Suppressor macrophage (primary cell): ENCODE measurements at regions not wholly inside any gene's neighbourhood (a gene's known extent, or its start where the extent isn't known, plus 50 kb on each side); places are given as distances from the start of the nearest gene placed in this dataset.
"Not testable (repeated sequence)": the region's sequence is repeated elsewhere in the genome, so short reads cannot be mapped to it uniquely, and the experiment has no call there.

ENCODE experiments used
- DNase-seq, 4 experiments: peaks; one replicate each; pipeline ENCODE4 v3.0.0-alpha.2; 2020 to 2022

GRCh38 chr10:60566096-60566495 is 176.4 kb upstream of the ANK3 start:
- no peak for DNase-seq

DNA sequence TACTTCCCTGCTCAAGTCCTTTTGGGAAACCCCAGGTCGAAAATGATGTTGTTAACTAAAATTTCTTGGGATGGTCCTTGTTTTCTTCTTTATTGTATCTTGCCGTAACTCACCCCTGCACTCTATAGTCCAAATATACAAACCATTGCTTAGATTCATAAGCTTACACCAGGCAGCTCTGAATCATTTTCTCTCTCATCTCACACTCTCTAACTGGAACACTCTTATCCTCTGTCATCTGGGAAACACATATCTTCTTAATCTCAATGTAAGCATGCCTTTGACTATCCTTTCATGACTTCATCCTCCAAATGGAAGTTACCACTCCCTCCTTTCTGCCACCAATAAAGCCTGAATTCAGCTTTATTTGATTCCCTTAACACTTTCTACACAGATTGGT is 175.8 kb upstream of the ANK3 start:
- no peak for DNase-seq

GRCh38 chr10:60564475-60564874 is 174.8 kb upstream of the ANK3 start:
- no peak for DNase-seq

DNA sequence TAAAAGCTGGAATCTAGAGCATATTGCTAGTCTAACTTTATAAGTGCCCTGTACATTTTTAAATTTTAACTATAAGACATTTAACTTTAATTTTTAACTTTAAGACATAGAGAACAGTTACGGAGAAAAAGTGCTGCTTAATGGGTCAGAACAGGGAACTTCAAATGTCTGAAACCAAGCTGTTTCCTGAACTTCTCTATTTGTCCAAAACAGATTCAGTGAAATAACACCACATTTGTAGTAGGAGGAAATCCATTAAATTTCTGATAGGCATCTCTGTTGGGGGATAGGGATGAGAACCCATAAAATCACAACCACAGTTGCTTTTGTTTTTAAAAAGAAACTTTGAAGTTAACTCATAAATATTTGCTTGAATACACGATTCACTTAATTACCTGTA is 170.8 kb upstream of the ANK3 start:
- peak in 3 of 4 experiments; percentile 14 to 49 (median 42) for DNase-seq

GRCh38 chr10:60555700-60556099 is 166.0 kb upstream of the ANK3 start:
- DNase-seq: no peak

DNA sequence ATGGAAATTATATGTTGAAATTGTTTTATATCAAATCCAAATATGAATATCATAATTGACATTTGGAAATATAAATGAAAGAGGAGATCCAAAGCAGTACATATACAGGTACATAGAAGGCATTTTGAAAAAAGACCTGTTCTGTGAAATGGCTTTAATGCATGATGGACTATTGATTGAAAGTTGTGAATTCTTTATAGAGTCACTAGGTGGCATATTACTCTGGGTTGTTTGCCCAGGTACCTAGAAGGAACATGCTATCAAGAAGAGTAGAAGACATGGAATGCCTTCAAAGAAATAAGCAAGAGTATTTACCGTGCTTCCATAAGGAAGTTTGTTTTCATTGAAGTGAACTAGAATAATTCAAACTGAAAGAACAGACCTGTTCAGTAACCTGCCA is 160.0 kb upstream of the ANK3 start:
- peak in 2 of 4 experiments; percentile 8 to 22 for DNase-seq

GRCh38 chr10:60542657-60543056 is 153.0 kb upstream of the ANK3 start:
- no peak for DNase-seq

GRCh38 chr10:60541451-60541850 is 151.8 kb upstream of the ANK3 start:
- DNase-seq: no peak

DNA sequence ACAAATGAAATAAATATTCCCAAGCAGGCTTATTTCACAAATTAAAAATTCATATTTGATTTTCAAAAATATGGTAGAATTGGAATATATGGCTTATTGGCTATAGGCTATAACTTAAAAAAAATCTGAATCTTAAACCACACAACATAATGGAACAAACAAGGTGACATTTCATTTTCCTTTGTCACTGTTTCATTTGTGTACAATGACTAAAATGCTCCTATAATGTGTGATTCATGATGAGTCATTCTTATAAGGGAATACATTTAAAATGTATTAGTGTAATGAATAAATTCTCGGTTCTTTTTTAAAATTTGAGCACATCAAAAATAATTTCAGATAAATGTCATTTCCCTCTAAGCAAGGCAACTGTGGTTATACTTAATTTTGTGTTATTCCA is 148.0 kb upstream of the ANK3 start:
- DNase-seq: no peak

- peak in 2 of 4 experiments; percentile 10 to 22 for DNase-seq
These were observed 146.9 kb upstream of the ANK3 start for GRCh38 chr10:60536529-60537114.

DNA sequence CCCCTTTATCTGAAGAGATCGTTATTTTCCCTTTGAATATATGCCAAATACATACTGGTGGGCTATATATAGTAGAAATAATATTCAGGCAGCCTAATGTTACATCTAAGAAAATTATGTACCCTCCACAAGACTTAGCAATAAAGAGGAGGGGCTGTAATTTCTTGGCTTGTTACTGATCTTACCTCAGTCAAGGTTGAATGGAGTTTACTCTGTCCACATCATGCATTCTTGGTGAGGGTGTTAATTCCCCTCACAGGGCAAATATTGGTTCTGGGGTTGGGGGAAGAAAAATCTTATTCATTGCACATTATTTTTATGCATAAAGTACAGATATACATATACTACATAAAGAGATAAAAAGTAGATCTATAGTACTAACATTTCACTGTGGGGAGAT is 145.8 kb upstream of the ANK3 start:
- DNase-seq: no peak

- no peak for DNase-seq
These were observed 145.2 kb upstream of the ANK3 start for GRCh38 chr10:60534761-60535389.

DNA sequence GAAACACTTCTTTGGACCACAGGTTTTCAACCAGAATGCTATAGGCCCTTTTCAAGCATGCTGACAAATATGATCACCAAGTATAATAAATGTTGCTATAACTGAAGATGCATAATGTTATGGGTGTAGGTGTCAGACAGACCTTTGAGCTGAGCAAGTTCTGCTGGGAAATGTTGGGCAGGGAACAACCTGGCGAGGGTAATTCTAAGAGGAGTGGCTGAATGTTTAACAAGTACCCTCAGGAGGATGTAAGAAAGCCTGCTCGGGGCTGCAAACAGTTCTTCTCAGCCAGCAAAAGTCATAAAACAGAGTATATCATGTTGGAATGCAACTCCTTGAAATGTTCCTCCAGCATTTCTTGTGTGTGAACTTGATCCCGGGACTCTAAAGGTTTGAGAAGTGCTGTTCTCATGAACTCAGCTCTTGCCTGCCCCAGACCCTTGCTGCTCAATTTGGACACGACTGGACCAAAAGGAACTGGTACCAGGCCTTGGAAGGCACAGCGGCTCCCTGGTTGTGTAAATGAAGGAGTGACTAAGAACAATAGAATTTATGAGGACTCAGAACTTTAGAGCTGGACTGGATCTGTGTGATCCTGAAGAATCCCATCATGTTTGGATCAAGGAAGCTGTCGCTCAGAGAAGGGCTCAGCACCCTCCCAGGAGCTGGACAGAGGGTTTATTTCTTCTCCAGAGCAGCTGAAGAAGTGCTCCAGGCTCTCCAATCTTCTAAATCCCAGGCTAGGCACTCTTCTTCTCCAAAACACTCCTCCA is 143.2 kb upstream of the ANK3 start:
- DNase-seq: no peak

GRCh38 chr10:60531006-60531405 is 141.3 kb upstream of the ANK3 start:
- DNase-seq: no peak

- DNase-seq: no peak
These were observed 138.0 kb upstream of the ANK3 start for GRCh38 chr10:60527676-60528075.

DNA sequence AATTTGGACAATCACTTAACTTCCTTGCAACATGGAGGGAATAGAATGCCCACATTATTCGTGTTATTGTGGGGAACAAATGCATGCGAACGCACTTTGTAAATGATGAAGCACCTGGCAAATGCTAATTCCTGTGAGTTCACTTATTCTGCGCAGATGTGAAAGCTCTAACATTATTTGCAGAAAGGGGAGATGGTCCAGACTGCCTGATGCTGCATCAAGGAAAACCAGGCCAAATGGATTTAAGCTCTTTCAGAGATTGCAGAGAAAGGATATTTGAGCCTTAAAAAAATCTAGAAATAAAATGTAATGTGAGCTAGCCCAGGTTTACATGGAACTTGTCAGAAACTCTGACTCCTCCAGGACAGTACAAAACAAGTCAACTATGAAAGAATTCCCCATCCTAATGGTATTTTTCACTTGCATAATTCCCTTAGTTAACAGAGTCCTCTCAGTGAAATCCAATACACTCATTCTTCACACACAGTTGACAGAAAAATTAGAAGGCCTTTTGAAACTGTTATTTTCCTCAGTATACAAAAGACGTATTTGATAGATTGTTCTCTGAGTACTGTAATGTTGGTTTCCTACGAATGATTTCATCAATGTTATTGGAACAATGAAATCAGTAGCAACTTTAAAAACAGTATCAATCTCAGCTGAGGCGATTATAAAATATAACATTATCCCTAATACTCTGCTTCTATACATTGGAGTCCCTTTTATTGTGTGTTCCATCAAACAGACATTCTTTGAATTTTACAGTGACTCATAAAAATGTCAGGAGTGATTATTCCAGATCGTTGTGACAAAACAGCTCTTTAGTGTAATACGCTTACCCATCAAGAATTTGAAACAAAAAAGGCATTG is 136.3 kb upstream of the ANK3 start:
- no peak for DNase-seq

GRCh38 chr10:60524541-60524940 is 134.9 kb upstream of the ANK3 start:
- peak in 2 of 4 experiments; percentile 6 to 14 for DNase-seq

GRCh38 chr10:60523371-60523770 is 133.7 kb upstream of the ANK3 start:
- DNase-seq: not testable (repeated sequence)

- no peak for DNase-seq
These were observed 132.9 kb upstream of the ANK3 start for GRCh38 chr10:60522617-60523016.

- no peak for DNase-seq
These were observed 132.3 kb upstream of the ANK3 start for GRCh38 chr10:60521974-60522405.

- DNase-seq: no peak
These were observed 129.1 kb upstream of the ANK3 start for GRCh38 chr10:60518745-60519144.

- DNase-seq: no peak
These were observed 128.1 kb upstream of the ANK3 start for GRCh38 chr10:60517805-60518204.

DNA sequence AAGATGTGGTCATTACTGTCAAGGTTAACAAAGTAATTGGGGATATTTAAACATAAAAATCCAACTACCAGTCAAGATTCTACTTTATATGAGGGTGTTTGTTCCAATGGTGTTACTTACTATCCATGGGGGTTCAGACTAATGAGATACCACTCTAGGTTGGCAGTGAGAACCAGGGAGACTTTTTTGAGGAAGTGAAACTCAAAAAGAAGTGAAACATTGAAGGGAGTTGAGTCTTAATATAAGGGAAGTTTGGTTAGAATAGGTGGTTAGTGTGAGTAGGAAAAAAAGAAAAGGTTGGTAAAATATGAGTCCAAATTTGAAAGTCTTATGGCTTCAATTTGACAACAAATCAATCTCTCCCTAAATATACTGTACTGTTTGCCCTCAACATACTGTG is 123.6 kb upstream of the ANK3 start:
- peak in 2 of 4 experiments; percentile 23 to 42 for DNase-seq
